CD4-positive, alpha-beta T cell treated with Interleukin-1 beta for 1 hour (primary cell): ENCODE measurements at regions not wholly inside any gene's neighbourhood (a gene's known extent, or its start where the extent isn't known, plus 50 kb on each side); places are given as distances from the start of the nearest gene placed in this dataset.
"Not testable (repeated sequence)": the region's sequence is repeated elsewhere in the genome, so short reads cannot be mapped to it uniquely, and the experiment has no call there.

Source experiments
- DNase-seq, 2 donors: peaks; one replicate each; pipeline ENCODE4 v3.0.0-alpha.2; 2020 to 2022

DNA sequence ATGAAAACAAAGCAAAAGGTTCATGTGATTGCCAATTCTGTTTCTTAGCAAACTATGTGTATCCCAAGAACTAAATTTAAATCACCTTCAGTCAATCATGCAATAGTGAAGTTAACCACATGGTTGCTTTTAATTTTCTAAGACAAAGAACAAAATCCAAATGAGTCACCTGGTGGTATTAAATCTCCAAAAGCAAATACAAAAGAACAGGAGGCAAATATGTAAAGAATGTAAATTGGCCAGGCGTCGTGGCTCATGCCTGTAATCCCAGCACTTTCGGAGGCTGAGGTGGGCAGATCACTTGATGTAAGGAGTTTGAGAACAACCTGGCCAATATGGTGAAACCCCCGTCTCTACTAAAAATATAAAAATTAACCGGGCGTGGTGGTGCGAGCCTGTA lies 54.2 kb upstream of the PIK3R4 start:
- DNase-seq, result no peak

DNA sequence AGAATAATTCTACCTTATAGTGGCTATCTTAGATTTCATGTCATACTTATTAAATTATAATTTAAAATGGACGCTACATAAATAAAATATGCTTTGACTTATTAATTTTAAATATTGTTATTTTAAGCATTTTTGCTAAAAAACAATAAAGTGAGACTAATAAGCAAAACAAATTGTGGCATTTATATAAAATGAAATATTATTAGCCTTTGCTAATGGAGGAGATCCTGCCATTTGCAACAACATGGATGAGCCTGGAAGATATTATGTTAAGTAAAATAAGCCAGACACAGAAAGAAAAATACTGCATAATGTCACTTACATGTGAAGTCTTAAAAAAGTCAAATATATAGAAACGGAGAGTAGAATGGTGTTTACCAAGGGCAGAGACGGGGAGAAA lies 54.8 kb upstream of the PIK3R4 start:
- DNase-seq, result no peak

DNA sequence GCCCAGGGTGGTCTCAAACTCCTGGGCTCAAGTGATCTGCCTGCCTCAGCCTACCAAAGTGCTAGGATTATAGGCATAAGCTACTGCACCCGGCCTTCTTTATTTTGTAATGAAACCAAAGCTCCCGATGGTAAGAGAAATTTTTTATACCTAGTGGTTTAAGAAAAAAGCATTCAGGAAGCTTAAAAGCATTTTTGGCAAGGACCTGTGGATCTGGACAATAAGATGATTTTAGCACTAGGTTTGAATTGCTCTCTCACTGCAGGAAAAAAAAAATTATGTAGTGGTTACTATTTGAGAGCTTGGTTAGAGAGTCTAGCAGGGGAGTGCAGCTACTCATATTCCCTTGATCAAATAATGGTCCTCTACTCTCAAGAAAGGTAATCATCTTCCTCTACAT lies 64.9 kb upstream of the PIK3R4 start:
- DNase-seq, result no peak

DNA sequence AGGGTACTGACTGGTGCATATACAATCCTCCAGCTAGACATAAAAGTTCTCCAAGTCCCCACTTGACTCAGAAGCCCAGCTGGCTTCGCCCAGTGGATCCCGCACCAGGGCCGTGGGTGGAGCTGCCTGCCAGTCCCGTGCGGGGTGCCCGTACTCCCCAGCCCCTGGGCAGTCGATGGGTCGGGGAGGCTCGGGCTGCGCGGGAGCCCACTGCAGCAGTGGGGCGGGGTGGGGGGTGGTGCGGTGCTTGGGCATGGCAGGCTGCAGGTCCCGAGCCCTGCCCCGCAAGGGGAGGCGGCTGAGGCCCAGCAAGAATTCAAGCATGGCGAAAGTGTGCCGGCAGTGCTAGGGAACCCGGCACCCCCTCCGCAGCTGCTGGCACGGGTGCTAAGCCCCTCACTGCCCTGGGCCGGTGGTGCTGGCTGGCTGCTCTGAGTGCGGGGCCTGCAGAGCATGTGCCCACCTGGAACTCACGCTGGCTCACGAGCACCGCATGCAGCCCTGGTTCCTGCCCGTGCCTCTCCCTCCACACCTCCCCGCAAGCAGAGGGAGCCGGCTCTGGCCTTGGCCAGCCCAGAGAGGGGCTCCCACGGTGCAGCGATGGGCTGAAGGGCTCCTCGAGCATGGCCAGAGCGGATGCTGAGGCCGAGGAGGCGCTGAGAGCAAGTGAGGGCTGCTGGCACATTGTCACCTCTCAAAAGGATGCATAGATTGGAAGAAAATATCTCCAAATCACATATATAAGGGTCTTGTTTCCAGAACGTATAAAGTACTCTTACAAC lies 68.3 kb upstream of the PIK3R4 start:
- no peak for DNase-seq

DNA sequence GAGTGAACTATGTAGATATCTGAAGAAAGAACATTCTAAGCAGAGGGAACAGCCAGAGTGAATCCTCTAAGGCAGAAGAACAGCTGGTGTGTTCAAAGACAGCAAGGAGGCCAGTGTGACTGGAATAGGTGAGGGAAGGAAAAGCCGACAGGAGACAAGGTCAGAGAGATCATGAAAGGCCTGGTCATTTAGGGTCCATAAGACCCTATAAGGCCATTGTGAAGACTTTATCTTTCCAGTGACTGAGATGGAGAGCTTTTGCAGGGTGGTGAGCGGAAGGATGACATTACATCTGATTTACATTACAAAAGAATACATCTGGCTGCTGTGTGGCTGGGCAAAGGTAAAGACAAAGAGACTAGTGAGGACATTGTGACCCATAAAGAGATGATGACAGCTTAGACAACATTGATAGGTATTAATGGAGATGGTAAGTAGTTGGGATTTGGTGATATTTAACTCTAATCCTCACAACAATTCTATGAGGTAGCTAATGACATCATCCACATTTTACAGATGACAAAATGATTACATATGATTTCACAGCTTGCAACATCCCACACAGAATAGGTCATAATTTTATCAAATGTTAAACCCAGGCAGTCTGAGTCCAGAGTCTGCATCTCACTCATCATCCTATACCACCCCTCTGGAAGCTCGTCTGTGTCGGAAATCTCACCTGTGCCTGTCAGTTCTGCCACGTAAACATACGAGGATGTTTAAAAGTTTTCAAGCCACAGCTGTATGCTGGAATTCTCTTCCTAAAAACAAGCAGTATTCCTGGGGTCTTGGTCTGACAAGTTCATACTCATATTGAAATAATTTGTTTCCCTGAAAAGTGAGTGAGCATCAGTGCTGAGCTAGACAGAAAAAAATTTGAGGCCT lies 70.2 kb upstream of the PIK3R4 start:
- DNase-seq, result no peak

DNA sequence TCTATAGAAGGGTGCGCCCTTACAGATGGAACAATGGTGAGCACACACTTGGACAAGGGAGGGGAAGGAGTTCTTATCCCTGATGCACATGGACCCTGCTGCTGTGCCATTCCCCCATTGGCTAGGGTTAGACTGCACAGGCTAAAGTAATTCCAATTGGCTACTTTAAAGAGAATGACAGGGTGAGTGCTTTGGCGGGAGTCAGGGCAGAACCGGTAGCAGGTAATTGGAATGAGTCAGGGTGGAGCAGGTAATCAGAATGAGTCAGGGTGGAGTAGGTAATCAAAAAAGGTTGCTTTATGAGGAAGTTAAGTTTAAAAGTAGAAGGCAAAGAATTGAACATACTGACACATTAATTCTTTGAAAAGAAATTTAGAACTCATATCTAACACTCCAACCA lies 71.4 kb upstream of the PIK3R4 start:
- not testable (repeated sequence) for DNase-seq

DNA sequence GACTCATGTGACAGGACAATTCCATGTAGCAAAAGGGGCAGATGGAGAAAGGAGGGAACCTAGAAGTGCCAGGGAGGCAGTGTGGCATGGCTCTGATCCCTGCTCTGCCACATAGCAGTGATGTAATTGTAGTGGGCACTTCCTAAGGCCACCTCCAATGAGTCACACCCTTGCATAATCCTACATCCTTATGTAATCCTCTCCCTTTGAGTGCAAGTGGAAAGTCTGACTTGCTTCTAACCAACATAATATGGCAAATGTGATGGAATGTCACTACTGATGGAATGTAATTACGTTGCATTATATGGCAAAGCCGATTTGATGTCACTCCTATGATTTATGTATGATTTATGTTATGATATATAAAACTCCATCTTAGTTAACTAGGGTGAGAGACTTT lies 72.9 kb upstream of the ATP2C1 start:
- peak in 1 of 2 donors; percentile 36 for DNase-seq

DNA sequence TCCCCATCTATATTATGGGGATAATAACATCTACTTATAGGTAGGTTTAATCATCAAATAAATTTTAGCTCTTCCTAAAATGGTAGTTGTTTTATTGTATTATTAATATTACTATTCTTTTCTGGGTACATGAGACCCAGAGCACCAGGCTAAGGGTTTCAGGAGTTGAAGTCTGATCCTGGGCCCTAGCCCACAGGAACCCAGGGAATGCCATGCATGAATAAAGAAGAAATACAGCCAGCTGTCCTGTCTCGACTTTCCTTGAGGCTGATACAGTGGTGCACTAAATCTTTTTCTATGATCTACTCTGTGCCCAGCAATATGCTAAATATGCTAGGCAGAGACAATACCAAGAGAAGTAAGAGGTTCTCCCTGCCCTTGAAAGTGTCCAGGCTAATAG lies 72.1 kb upstream of the ATP2C1 start:
- DNase-seq, result no peak

DNA sequence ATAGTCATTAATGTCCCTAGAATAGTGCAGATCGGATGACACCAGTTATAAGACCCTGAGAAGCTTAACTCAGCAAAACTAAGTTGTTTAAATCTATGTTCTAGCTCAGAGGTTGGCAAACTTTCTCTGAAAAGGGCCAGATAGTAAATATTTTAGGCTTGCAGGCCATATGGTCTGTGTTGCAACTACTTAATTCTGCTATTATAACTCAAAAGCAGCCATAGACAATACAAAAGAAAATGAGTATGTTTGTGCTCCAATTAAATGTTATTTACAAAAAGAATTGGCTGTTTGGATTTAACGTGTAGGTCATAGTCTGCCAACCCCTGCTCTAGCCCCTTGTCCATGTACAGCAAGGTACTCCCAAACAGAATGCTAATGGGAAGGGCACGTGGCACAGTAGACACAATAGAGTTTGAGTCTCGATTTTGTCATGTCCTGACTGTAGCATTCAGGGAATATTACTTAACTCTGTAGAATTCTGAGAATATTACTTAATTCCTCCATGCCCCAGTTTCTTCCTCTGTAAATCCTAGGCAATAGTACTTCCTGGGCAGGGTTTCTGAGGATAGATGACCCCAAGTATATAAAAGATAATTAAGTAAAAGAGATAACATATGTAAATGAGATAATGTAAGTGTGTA lies 70.5 kb upstream of the ATP2C1 start:
- DNase-seq, result no peak

DNA sequence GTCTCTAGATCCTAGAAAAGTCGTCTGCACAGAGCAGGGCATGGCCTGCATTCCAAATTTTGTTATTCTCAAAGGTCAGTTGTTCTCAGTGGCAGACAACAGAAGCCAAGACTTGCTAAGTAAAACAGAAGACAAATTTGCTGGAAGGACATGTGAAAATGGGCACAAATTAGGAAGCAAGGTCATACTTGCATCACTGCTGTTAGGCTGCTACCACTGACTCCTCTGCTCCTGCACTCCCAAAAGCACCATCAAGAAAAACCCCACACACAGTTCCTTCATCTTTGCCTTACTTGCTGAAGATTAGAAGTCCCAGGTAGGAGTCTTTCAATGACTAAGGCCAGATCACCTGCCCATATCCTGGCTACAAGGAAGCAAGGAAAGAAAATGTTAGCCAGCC lies 69.9 kb upstream of the ATP2C1 start:
- no peak for DNase-seq

DNA sequence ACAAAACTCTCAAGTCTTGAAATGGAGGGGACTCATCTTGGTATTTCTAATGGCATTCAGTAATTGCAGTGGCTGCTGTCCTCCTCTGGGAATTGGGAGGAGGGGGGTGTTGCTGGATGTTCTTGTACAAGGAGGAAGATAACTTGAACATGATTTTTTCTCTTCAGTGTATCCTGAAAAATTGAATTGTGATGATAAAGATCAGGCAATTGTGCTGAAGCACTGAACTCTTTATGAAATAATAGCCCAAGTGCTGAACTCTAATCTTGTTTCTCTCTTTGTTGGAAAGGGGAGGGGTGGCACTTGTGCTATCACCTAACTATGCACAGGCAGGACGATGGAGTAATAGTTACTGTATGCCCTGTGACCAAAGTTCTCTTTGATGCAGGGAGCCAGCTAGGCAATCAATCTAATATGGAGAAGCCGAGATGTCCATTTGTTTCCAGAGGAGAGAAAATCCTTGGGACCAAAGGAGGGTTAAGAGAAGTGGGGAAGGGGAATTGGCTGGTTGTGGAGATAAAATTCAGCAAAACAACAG lies 68.1 kb upstream of the ATP2C1 start:
- DNase-seq, result no peak

DNA sequence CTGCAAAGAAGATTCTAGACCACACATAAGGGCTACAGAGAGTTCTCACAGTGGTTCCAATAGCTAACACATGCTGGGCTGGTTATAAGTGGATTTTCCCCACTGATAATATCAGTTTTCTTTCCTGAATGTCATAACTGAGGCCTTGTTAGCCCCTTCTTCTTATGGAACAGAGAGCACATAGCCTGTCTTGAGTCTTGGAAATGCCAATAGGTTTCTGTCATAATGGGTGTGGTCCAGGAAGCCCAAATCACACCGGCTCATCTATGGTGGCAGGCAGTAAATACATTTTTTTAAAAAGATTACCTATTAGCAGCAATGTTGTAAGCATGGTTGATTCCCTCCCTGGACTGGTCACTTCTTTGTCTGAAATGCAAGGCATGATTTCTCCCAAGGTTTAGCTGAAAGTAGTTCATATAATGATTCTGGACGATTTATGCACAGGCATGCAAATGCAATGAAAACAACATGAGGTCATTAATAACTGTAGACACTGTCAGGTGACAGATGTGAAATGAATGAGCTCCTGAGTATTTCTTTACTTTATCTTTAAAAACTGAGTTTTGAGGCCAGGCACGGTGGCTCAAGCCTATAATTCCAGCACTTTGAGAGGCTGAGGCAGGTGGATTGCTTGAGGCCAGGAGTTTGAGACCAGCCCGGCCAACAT lies 67.2 kb upstream of the ATP2C1 start:
- no peak for DNase-seq

DNA sequence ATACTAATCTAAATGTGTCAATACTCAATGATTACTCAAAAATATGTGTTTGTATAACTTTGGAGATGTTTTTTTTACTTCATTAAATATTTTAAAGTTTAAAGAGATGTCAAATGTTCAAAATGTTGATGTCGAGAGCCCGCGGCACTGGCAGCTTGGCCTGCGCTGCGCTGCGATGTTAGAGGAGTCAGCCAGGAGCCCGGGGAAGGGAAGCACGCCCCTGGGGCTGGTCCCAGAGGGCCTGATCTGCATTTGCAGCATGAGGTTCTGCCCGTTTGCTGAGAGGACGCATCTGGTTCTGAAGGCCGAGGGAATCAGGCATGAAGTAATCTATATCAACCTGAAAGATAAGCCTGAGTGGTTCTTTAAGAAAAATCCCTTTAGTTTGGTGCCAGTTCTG lies 66.4 kb upstream of the ATP2C1 start:
- DNase-seq, result no peak

DNA sequence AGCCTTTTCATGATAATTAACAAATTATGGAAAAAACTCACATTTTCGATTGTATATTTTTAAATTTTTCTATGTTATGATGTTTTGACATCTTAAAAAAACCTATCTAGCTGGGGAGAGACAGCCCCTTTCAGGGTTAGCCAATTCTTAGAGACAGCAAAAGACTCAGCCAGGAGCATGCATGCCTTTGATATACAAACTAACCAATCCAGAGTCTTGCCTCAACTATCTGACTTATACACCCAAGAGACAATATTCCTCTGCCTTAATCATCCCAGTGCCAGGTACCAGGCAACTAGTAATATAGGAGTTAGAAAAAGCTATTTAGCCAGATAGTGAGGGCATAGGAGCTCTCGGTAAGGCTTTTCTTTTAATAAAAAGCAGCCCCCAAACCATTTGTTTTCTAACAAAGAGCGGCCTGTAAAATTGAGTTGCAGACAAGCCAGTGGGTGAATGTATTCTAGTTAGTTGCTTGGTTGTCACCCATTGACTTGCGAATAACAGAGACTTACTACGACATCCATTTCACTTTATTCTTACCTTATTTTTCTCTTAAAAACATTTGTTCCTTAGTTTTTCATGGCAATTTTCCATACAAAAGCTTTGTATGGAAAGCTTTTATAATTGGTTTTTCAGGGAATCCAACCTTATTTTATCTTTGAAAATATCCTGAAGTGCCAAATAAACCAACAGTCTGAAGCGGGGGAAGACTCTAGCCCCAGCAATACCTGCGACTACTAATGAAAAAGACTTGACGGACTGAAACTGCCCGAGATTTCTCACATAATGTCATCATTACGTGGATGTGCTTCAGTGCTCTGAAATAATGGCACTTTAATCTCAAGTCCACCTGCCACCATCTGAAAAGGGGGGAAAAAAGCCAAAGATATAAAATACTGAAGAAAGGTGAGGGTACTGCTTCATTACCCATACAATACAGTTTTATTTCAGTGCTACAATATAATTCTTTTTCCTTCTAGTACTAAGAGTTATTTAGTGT lies 64.6 kb upstream of the ATP2C1 start:
- DNase-seq, result no peak

DNA sequence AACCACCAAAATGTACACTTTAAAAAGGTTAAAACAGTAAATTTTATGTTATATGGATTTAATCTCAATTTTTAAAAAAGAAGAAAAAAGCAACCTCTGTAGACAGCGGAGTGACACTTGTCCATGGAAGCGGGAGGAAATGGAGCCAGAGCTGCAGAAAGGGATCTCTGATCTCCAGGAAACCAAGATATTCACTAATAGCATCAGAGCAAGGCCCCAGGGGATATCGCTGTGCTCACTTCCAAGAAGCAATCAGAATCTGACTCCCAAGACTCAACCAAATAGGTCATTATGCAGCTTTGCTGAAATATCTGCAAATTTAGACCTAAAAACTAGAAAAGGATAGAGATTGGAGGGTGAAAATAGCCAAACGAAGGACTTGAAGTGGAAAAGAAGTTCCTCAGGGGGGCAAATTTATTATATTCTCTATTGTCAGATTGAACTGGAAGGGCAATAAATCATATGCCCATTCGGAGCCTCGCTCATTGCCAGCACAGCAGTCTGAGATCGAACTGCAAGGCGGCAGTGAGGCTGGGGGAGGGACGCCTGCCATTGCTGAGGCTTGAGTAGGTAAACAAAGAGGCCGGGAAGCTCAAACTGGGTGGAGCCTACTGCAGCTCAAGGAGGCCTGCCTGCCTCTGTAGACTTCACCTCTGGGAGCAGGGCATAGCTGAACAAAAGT lies 62.0 kb upstream of the ATP2C1 start:
- DNase-seq, result no peak

DNA sequence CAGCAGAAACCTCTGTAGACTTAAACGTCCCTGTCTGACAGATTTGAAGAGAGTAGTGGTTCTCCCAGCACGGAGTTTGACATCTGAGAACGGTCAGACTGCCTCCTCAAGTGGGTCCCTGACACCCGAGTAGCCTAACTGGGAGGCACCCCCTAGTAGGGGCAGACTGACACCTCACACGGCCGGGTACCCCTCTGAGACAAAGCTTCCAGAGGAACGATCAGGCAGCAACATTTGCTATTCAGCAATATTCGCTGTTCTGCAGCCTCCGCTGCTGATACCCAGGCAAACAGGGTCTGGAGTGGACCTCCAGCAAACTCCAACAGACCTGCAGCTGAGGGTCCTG lies 61.5 kb upstream of the ATP2C1 start:
- not testable (repeated sequence) for DNase-seq

DNA sequence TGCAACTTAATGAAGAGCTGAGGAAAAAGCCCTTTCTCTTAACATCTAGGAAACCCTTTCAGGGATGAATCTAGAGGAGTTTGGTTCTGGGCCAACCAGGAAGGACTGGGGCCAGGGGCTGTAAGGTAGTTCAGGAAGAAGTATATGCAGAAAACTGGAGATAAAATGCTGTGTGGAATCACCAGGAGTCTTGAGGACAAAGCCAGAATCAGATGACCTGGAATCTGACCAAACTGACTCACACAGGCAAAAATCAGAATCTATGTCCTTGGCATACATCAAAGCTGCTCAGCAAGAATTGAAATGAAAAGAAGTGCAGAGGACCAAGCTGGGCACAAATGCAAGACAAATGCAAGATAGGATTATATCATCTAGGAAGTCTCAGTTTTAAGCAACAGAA lies 59.4 kb upstream of the ATP2C1 start:
- no peak for DNase-seq

DNA sequence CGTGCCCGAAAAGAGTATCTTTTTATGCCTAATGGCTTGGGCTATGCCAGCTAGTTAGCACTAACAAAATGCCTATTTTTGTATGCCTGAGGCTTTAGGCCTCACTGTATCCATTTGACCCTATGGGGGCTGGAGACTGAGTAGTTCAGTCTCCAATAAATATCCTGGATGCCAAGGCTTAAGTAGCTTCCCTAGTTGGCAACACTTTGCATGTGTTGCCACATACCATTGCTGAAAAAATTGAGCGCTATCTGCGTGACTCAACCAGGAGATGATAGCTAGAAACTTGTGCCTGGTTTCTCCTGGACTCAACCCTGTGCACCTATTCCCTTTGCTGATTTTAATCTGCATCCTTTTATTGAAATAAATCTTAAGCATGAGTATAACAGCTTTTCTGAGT lies 58.4 kb upstream of the ATP2C1 start:
- DNase-seq, result no peak

DNA sequence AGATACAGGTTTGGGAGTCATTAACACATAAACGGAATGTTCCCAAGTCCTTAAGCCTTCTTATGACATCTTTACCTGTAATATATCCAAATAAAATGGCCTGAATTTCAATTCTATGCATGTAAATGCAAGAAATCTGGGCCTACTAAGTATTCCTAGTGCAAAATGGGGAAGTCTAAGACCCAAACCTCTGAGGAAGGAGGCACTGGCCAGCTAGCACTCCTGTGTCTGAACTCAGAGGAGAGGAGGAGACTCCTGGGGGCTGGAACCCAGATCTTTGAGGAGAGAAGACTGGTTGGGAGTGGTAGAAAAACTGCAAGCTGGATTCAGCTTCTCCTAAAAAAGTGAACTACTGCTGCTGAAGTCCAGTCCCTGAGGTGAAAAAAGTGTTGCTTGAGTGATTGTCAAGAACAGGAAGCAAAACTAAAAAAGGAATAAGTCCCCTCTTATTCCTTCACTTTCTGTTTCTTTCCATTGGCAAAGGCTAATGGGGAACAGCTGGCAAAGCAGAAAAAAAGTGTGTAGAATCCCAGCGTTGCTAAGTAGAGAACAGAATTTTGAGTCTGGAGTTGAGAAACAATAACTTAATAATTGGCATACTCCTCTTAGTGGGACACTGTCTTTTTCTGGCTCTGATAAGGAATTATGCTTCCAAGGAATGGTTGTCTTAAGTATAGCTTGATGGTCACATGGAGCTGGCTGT lies 54.8 kb upstream of the ATP2C1 start:
- DNase-seq, result no peak

DNA sequence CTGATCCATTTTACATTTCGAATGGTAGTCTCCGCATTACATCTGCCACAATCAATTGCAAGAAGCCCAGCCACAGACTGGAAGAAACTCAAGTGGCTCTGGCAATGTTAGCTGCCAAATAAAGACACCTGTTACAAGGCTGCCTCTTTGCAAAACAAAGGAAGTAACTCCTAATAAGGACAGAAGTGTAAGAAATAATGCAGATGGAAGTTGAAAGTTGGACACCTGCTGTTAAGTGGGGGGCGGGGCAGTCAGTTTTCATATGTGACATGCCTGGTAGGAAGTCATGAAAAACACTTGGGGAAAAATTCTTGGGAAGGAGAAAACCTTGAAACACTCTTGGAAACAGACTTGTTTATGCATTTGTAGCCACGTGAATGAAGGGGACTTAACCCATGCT lies 54.1 kb upstream of the ATP2C1 start:
- no peak for DNase-seq

DNA sequence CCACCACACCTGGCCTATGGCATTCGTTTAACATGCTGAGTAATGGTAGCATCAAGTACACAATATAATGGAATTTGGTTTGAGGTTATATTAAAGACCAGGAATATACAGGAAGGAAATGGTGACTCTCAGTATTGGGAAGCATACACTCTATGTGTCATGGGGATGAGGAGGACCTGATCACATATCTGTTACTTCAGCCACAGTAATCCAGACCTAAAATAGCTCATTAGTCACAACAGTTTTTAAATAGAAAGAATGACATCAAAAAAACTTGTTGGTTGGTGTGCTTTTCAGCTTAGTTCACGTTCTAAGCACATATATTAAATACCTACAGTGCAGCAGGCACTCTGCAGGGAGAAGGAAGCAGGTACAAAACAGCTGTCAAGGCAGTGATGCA lies 52.5 kb upstream of the ATP2C1 start:
- no peak for DNase-seq
